ENCODE measurements at regions not wholly inside any gene's neighbourhood (a gene's known extent, or its start where the extent isn't known, plus 50 kb on each side); places are given as distances from the start of the nearest gene placed in this dataset.

GRCh38 chr1:61517345-61517744 lies 207.6 kb downstream of the TM2D1 start:
- no peak for DNase-seq (ENCODE audit: low read depth)
- no peak for TF ChIP-seq CTCF (conservative IDR thresholded peaks at IDR 0.05; ENCODE audit: low read depth, low read length)
- H3K4me3 ChIP-seq (ENCODE audit: low read depth, low read length) = no peak overlapping the region

GRCh38 chr1:61515096-61515495 lies 209.8 kb downstream of the TM2D1 start:
- no peak overlapping the region for H3K4me3 ChIP-seq (ENCODE audit: low read depth, low read length)
- no peak for TF ChIP-seq CTCF (conservative IDR thresholded peaks at IDR 0.05; ENCODE audit: low read depth, low read length)
- no peak for DNase-seq (ENCODE audit: low read depth)

All from choroid plexus epithelial cell (primary cell).